AG09309 (cell line): ENCODE measurements at regions not wholly inside any gene's neighbourhood (a gene's known extent, or its start where the extent isn't known, plus 50 kb on each side); places are given as distances from the start of the nearest gene placed in this dataset.

ENCODE experiments used
- DNase-seq: peaks from one replicate; pipeline ENCODE4 v3.0.0-alpha.2; 2010; ENCODE audit warnings: low read depth
- H3K4me3 ChIP-seq: 2 replicates; pipeline ENCODE4 v1.5.1; 2011; ENCODE audit warnings: mild to moderate bottlenecking, low read depth, low read length, moderate library complexity; ENCODE audit not compliant: control insufficient read depth
- TF ChIP-seq, protein P1 (sequence below): IDR thresholded peaks from 2 replicates; pipeline ENCODE4 v1.5.1; 2011; ENCODE audit warnings: mild to moderate bottlenecking, low read depth, low read length, inconsistent platforms; ENCODE audit not compliant: insufficient read depth, control insufficient read depth; ENCODE audit errors: missing control alignments

DNA sequence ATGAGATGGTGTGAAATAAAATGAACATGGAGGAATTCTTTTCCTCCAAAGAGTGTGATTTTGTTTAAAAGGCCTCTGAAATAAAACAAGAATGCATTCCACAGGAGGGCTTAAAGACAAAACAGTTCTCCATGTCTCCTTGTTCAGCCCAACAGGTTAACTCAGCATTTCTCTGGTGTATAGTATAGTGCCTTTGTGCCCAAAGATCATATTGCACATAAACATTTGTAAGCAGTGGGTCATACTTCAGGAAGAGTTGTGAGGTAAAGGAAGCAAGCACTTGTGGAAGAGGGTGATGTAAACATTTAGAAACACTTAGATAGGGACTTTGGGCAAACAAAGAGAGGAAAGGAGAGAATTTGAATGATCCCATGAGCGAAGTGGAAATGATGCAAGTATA is 433.9 kb downstream of the SIPA1L2 start:
- DNase-seq, result no peak
- TF ChIP-seq, protein P1, sequence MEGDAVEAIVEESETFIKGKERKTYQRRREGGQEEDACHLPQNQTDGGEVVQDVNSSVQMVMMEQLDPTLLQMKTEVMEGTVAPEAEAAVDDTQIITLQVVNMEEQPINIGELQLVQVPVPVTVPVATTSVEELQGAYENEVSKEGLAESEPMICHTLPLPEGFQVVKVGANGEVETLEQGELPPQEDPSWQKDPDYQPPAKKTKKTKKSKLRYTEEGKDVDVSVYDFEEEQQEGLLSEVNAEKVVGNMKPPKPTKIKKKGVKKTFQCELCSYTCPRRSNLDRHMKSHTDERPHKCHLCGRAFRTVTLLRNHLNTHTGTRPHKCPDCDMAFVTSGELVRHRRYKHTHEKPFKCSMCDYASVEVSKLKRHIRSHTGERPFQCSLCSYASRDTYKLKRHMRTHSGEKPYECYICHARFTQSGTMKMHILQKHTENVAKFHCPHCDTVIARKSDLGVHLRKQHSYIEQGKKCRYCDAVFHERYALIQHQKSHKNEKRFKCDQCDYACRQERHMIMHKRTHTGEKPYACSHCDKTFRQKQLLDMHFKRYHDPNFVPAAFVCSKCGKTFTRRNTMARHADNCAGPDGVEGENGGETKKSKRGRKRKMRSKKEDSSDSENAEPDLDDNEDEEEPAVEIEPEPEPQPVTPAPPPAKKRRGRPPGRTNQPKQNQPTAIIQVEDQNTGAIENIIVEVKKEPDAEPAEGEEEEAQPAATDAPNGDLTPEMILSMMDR, result no peak

DNA sequence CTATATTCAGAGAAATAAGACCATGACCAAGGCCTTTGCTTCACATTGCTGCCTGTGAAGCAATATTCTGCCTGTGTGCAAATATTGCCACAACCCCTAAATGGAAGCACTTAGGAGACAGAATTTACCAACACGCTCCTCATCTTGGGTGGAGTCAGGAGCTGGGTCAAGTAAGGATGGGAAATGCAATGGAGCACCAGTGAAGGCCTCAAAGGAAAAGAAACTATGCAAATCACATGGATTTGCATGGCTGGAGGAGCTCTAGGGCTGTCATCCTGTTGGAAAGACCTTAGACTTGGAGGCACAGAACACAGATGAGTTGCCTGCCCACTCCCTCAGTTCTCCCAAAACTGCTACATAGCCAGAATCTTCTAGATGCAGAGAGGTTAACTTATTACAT is 435.5 kb downstream of the SIPA1L2 start:
- no peak overlapping the region for H3K4me3 ChIP-seq
- TF ChIP-seq, protein P1, result no peak
- DNase-seq, result no peak

More for the DNA sequence above, 433.9 kb downstream of the SIPA1L2 start:
- no peak overlapping the region for H3K4me3 ChIP-seq

DNA sequence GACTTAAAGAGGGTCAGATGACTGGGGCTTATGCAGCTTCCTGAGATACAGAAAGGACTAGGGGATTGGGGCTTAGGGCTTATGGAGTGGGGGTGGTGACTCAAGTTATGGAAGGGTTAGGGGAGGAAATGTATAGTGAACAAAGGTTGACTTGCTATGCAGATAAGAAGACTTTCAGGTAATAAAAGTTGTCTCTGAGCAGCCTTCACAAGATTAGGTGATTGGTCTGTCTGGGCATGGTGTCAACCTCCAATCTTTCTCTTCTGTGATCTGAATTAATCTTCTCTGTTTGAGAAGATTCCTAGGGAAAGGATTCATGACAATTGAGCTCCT is 436.5 kb downstream of the SIPA1L2 start:
- no peak for DNase-seq
- no peak overlapping the region for H3K4me3 ChIP-seq
- TF ChIP-seq, protein P1, result no peak

DNA sequence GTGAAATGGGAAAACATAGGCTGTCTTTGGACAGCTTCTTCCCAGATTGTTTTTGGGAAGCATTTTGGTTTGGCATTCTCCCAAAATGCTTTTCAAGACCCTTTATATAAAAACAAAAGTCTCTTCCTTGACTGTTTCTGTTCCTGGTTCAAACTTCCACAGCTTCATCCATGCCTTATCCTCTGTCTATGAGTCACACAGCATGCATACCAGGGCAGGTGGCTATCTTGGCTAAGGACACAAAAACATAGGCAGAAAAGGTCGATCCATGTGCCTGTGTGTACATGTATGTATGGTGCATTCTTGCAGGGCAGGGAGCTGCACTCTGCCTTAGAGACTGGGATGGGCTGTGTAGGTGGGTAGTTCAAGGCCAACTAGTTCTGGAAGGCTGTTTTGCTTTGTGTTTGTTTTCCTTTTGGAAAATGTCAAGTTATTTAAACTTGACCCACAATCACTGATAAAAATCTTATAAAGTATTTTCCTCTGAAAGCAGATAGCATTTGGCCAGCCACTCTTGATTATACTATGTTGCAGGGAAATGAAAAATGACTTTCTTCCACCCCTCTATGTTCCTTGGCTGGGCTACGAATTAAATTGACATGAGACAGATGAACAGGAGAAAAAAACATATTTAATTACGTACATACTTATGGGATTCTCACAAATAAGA is 437.0 kb downstream of the SIPA1L2 start:
- TF ChIP-seq, protein P1, result no peak
- no peak for DNase-seq
- no peak overlapping the region for H3K4me3 ChIP-seq

DNA sequence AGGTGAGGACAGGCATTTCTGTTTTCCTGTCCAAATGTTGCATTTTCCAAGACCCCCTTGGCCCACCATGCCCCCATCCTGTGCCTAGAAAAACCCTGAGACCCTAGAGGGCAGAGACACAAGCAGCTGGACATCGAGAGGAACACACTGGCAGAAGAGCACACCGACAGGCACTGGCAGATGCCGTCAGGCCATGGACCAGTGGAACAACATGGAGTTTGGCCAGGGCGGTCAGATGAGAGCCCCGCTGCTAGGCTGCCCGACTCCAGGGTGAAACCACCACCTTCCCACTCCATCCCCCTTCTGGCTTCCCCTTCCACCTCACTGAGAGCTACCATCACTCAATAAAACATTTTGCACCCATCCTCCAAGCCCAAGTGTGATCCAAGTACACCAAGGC is 438.4 kb downstream of the SIPA1L2 start:
- TF ChIP-seq, protein P1, result no peak
- no peak overlapping the region for H3K4me3 ChIP-seq
- no peak for DNase-seq

DNA sequence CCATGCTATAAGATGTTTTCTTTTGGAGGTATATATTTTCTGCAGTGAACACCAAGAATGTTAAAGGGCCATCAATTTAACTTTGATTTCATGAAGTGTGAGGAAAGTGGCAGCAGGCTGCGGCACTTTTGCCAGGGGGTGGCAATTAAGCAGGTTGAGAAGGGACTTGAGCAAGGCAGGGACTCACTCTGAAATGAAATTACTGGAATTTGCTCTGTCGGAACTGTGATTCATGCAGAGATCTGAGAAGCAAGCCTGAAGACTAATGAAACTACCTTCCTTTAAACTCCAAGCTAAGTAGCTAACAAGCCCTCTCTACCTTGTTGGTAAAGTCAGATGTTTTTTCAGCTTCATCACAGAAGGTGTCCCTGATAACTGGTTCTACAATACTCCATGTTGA is 441.6 kb downstream of the SIPA1L2 start:
- DNase-seq, result no peak
- TF ChIP-seq, protein P1, result no peak
- no peak overlapping the region for H3K4me3 ChIP-seq

DNA sequence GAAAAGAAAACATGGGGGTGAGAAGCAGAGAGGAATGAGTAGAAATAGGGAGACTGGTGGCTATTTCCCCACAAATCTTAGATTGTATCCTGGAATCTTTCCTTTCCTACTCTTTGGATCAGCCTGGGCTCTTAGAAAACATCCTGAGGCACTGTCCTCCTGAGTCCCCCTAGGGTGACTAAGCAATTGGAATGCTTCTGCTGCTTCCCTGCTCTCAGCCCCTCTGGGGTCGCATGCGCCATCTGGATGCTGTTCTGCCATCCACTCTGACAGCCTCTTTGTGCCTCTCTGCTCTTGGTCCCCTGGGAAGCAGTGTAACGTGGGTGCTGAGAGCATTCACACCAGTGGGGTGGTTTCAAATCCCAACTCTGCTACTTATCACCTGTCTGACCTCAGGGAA is 443.0 kb downstream of the SIPA1L2 start:
- DNase-seq, result no peak
- H3K4me3 ChIP-seq, result no peak overlapping the region
- TF ChIP-seq, protein P1, result no peak
